Astrocyte (in vitro differentiated cells and primary cell): ENCODE measurements at regions not wholly inside any gene's neighbourhood (a gene's known extent, or its start where the extent isn't known, plus 50 kb on each side); places are given as distances from the start of the nearest gene placed in this dataset.
"Not testable (repeated sequence)": the region's sequence is repeated elsewhere in the genome, so short reads cannot be mapped to it uniquely, and the experiment has no call there.

Experiments
- DNase-seq: peaks from one replicate; pipeline ENCODE4 v3.0.0-alpha.2; 2010; ENCODE audit warnings: low read depth
- FAIRE-seq: peaks from 2 replicates; lab custom pipeline; 2011; peaks lifted over from hg19 to GRCh38; lab: Jason Lieb, UNC
- H2AFZ ChIP-seq: 2 replicates; pipeline ENCODE4 v1.6.0; 2012; ENCODE audit warnings: low read depth, low read length, inconsistent platforms
- H3K27ac ChIP-seq: 2 replicates; pipeline ENCODE4 v1.5.1; 2011; ENCODE audit warnings: low read depth, low read length, inconsistent platforms
- H3K27me3 ChIP-seq: 2 replicates; pipeline ENCODE4 v1.6.0; 2011; ENCODE audit warnings: low read length, inconsistent platforms; ENCODE audit not compliant: insufficient read depth
- H3K36me3 ChIP-seq: 2 replicates; pipeline ENCODE4 v1.5.1; 2011; ENCODE audit warnings: low read length, inconsistent platforms; ENCODE audit not compliant: insufficient read depth
- H3K4me1 ChIP-seq: 2 replicates; pipeline ENCODE4 v1.5.1; 2011; ENCODE audit warnings: low read length, inconsistent platforms; ENCODE audit not compliant: insufficient read depth
- H3K4me2 ChIP-seq: 2 replicates; pipeline ENCODE4 v1.6.0; 2012; ENCODE audit warnings: low read length, inconsistent platforms
- H3K4me3 ChIP-seq: 2 replicates; pipeline ENCODE4 v1.5.1; 2011; ENCODE audit warnings: low read depth, mild to moderate bottlenecking, low read length, inconsistent platforms; ENCODE audit not compliant: insufficient read depth
- H3K79me2 ChIP-seq: 2 replicates; pipeline ENCODE4 v1.6.0; 2012; ENCODE audit warnings: mild to moderate bottlenecking, low read length, inconsistent platforms; ENCODE audit not compliant: insufficient read depth
- H3K9ac ChIP-seq: 2 replicates; pipeline ENCODE4 v1.6.0; 2012; ENCODE audit warnings: mild to moderate bottlenecking, low read length, inconsistent platforms
- H3K9me3 ChIP-seq: 2 replicates; pipeline ENCODE4 v1.5.1; 2012; ENCODE audit warnings: low read depth, mild to moderate bottlenecking, low read length, inconsistent platforms; ENCODE audit not compliant: insufficient read depth
- H4K20me1 ChIP-seq: 2 replicates; pipeline ENCODE4 v1.6.0; 2012; ENCODE audit warnings: low read length, inconsistent platforms; ENCODE audit not compliant: insufficient read depth
- H3K27ac Mint-ChIP-seq: one replicate; pipeline ENCODE4 v1.8.0; 2021; ENCODE audit warnings: mild to moderate bottlenecking, mixed read lengths; ENCODE audit not compliant: unreplicated experiment
- H3K27me3 Mint-ChIP-seq: one replicate; pipeline ENCODE4 v1.8.0; 2021; ENCODE audit warnings: low read depth, mixed read lengths; ENCODE audit not compliant: unreplicated experiment
- H3K36me3 Mint-ChIP-seq: one replicate; pipeline ENCODE4 v1.8.0; 2021; ENCODE audit warnings: low read depth, mixed read lengths; ENCODE audit not compliant: unreplicated experiment
- H3K4me1 Mint-ChIP-seq: one replicate; pipeline ENCODE4 v1.8.0; 2021; ENCODE audit warnings: low read depth, mixed read lengths; ENCODE audit not compliant: unreplicated experiment
- H3K4me3 Mint-ChIP-seq: one replicate; pipeline ENCODE4 v1.8.0; 2021; ENCODE audit warnings: mild to moderate bottlenecking, moderate library complexity, mixed read lengths; ENCODE audit not compliant: unreplicated experiment
- H3K9me3 Mint-ChIP-seq: one replicate; pipeline ENCODE4 v1.8.0; 2021; ENCODE audit warnings: mild to moderate bottlenecking, mixed read lengths; ENCODE audit not compliant: unreplicated experiment
- EZH2 ChIP-seq: IDR thresholded peaks from 2 replicates; pipeline ENCODE4 v1.6.1; 2012; ENCODE audit warnings: mild to moderate bottlenecking, low read length, inconsistent platforms; ENCODE audit not compliant: insufficient read depth
- TF ChIP-seq, protein P1 (sequence below): IDR thresholded peaks from 2 replicates; pipeline ENCODE4 v1.5.1; 2011; ENCODE audit warnings: low read depth, mild to moderate bottlenecking, inconsistent platforms, low read length, moderate library complexity; ENCODE audit not compliant: insufficient read depth

DNA sequence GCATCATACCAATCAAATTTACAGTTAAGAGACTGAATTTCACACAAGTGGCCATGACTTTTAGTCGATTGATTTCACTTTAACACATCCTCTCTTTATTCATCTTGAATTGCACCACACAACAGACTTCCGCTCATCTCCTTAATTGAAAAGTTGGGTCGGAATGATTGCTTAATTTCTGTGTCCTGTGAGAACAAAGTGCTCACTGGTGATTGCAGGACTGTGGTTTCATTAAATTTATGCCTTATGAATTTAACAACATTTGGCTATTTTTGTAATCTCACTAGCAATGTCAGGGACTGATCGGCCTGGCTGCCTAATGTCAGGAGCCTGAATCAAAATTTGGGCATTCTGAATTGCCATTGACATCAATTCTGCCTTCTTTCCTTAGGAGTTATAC is 1447.3 kb upstream of the ACO1 start:
- FAIRE-seq (no peak), DNase-seq (no peak)
- Mint-ChIP-seq H3K27ac (no peak overlapping the region), H3K36me3 (no peaks in the 10 kb centered on the region), H3K4me1 (no peaks in the 10 kb centered on the region), H3K9me3 (no peaks in the 10 kb centered on the region), H3K4me3 (no peak overlapping the region), H3K27me3 (no peaks in the 10 kb centered on the region)
- Histone ChIP-seq H3K9me3 (no peaks in the 10 kb centered on the region), H3K4me3 (no peak overlapping the region), H3K27me3 (no peaks in the 10 kb centered on the region), H3K4me1 (no peaks in the 10 kb centered on the region), H4K20me1 (no peaks in the 10 kb centered on the region), H2AFZ (no peak overlapping the region), H3K79me2 (no peaks in the 10 kb centered on the region), H3K9ac (no peak overlapping the region), H3K27ac (no peak overlapping the region), H3K4me2 (no peak overlapping the region), H3K36me3 (no peaks in the 10 kb centered on the region)
- no peak for TF ChIP-seq EZH2
- TF ChIP-seq, protein P1, sequence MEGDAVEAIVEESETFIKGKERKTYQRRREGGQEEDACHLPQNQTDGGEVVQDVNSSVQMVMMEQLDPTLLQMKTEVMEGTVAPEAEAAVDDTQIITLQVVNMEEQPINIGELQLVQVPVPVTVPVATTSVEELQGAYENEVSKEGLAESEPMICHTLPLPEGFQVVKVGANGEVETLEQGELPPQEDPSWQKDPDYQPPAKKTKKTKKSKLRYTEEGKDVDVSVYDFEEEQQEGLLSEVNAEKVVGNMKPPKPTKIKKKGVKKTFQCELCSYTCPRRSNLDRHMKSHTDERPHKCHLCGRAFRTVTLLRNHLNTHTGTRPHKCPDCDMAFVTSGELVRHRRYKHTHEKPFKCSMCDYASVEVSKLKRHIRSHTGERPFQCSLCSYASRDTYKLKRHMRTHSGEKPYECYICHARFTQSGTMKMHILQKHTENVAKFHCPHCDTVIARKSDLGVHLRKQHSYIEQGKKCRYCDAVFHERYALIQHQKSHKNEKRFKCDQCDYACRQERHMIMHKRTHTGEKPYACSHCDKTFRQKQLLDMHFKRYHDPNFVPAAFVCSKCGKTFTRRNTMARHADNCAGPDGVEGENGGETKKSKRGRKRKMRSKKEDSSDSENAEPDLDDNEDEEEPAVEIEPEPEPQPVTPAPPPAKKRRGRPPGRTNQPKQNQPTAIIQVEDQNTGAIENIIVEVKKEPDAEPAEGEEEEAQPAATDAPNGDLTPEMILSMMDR: no peak

DNA sequence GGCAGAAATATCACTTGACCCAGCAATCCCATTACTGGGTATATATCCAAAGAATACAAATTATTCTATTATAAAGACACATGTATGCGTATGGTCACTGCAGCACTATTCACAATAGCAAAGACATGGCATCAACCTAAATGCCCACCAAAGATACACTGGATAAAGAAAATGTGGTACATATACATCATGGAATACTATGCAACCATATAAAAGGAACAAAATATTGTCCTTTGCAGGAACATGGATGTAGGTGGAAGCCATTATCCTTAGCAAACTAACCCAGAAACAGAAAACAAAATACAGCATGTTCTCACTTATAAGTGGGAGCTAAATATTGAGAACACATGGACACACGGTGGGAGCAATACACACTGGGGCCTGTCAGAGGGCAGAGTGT is 1441.6 kb upstream of the ACO1 start:
- H3K4me3 ChIP-seq, H3K4me3 Mint-ChIP-seq, H4K20me1 ChIP-seq: not testable (repeated sequence)

DNA sequence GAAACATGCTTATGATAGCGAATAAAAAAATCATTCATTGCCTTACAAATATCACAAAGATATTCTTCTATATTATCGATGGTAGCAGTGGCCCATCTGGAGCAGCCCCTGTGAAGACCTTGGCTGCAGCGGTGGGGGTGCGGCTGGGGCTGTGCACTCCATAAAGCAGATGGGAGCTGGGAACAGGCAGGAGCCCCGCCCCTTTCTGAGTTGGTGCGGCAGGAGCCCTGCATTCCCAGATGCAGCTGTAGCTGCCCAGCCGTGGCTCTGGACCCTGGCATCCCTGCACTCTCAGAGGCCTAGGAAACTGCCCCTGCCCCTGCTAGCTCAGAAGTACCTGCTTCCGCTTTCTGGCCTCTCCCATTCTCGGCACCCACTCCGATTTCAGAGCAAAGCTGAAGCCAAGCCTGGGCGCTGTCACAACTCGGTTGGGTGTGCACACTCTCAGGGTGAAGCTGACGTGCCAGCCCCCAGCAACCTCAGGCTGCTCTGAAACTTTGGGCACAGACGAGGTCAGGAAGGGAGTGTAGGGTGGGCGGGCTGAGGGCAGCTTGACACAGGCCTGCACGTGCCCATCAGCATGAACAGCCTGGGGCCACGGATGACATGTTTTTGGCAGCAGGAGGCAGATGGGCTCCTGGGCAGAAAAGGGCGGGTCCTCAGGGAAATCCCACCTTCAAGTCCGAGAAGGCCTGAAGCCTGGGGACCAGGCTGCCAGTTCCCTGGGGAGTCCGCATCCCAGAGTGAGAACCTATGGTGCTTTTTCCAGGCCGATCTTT is 1440.8 kb upstream of the ACO1 start:
- H3K9me3 Mint-ChIP-seq: no peaks in the 10 kb centered on the region
- FAIRE-seq (no peak), DNase-seq (no peak)
- TF ChIP-seq, protein P1: no peak
- no peak for TF ChIP-seq EZH2
- no peaks in the 10 kb centered on the region for H3K27me3 Mint-ChIP-seq
- Histone ChIP-seq H3K4me2 (no peak overlapping the region), H2AFZ (no peak overlapping the region), H3K4me3 (no peak overlapping the region), H3K9ac (no peak overlapping the region), H3K27ac (no peak overlapping the region), H3K36me3 (no peaks in the 10 kb centered on the region), H4K20me1 (no peaks in the 10 kb centered on the region), H3K27me3 (no peaks in the 10 kb centered on the region), H3K4me1 (no peaks in the 10 kb centered on the region), H3K9me3 (no peaks in the 10 kb centered on the region), H3K79me2 (no peaks in the 10 kb centered on the region)
- H3K4me3 Mint-ChIP-seq: no peak overlapping the region
- no peaks in the 10 kb centered on the region for H3K4me1 Mint-ChIP-seq
- no peaks in the 10 kb centered on the region for H3K36me3 Mint-ChIP-seq
- no peak overlapping the region for H3K27ac Mint-ChIP-seq

More for the DNA sequence above, 1441.6 kb upstream of the ACO1 start:
- not testable (repeated sequence) for H3K4me1 Mint-ChIP-seq, H3K9ac ChIP-seq, H3K27me3 Mint-ChIP-seq, H3K4me1 ChIP-seq, H3K27me3 ChIP-seq, H3K27ac ChIP-seq, H3K36me3 ChIP-seq, H3K4me2 ChIP-seq, H3K9me3 ChIP-seq, H2AFZ ChIP-seq, DNase-seq, FAIRE-seq, H3K79me2 ChIP-seq, H3K27ac Mint-ChIP-seq, H3K9me3 Mint-ChIP-seq, H3K36me3 Mint-ChIP-seq
